ENCODE measurements at regions not wholly inside any gene's neighbourhood (a gene's known extent, or its start where the extent isn't known, plus 50 kb on each side); places are given as distances from the start of the nearest gene placed in this dataset.

DNA sequence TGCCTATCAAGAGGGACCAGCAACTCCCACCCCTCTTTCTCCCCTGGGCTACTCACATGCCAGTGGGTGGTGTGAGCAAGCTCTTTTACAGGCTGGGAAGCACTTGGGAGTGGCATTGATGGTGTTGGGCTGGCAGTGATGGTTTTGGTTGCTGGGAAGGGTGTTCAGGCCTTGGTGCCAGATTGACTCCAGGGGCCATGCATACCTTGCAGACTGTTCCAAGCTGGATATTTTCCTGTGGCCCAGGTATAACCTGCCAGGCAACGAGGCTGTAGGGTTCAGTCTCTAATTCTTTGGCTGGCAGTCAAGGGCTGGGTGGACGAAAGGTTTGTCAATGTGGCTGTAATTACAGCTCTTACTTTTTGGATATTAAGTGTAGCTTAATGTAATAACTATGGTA lies 177.3 kb downstream of the MACROH2A1 start:
- no peak overlapping the region for H3K4me3 ChIP-seq
- H3K36me3 ChIP-seq (ENCODE audit: insufficient read depth, low read length), result no peaks in the 10 kb centered on the region
- H3K9me3 ChIP-seq (ENCODE audit: low read depth, low read length), result no peaks in the 10 kb centered on the region
- no peak for DNase-seq (ENCODE audit: low read depth, low spot score)
- H3K27ac ChIP-seq, result no peak overlapping the region
- TF ChIP-seq FOXP2 (optimal IDR thresholded peaks at IDR 0.05; ENCODE audit: control extremely low read depth, extremely low read length, insufficient read depth) (no peak), EZH2 (IDR thresholded peaks at IDR 0.05) (no peak), POLR2AphosphoS5 (IDR thresholded peaks at IDR 0.05; ENCODE audit: borderline replicate concordance, low read depth, low read length) (no peak)
- H3K9ac ChIP-seq (ENCODE audit: insufficient read length), result no peak overlapping the region

DNA sequence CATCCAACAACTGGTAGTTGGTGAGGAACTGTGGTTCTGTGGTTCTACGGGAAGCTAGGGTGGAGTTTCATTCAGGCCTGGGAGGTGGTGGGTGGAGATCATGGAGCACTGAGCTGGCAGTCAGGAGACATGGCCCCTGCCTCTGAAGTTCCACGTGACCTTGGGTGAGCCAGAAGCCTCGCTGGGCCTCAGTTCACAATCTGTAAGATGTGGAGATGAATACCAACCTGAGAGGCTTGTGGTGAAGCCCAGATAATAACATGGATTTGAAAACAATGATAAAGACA lies 177.9 kb downstream of the MACROH2A1 start:
- Histone ChIP-seq H3K4me3 (no peak overlapping the region), H3K9me3 (ENCODE audit: low read depth, low read length) (no peaks in the 10 kb centered on the region), H3K9ac (ENCODE audit: insufficient read length) (no peak overlapping the region), H3K36me3 (ENCODE audit: insufficient read depth, low read length) (no peaks in the 10 kb centered on the region), H3K27ac (no peak overlapping the region)
- TF ChIP-seq EZH2 (IDR thresholded peaks at IDR 0.05), result no peak
- no peak for TF ChIP-seq FOXP2 (optimal IDR thresholded peaks at IDR 0.05; ENCODE audit: control extremely low read depth, extremely low read length, insufficient read depth)
- no peak for TF ChIP-seq POLR2AphosphoS5 (IDR thresholded peaks at IDR 0.05; ENCODE audit: borderline replicate concordance, low read depth, low read length)
- DNase-seq (ENCODE audit: low read depth, low spot score), result no peak

DNA sequence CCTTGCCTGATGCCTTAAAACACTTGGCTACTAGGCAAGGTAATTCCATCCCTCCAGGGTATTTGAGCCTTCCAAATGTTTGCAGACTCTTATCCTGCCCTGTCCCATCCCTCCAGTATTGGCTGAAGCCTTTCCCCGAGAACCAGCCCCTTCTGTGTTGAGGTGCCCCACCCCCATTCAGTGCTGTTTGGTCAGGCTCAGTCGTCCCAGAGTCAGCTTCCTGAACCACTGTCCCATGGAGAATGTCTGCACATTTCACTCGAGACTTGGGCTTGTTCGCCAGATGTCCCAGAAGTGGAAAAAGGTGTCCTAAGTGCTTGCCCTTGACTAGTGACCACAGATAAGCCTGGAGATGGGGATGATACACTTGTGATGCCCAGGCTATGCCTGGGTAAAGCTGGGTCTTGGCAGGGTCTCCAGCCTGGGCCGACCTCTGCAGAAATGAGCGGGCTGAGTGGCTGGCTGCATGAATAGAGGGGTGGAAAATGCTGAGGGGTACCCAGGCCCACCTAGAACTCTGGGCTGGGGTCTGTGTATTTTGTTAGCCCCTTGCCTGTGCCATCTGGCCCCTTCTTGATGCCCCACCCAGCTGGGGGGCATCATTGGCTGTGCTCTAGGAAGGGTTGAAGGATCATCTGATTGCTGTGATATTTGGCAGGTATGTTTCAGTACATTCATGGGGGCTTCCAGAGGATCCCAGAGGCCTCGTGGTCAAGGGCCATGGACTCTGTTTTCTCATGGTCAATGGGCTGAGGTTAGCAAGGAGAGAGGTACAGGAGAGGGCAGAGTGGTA lies 178.4 kb downstream of the MACROH2A1 start:
- Histone ChIP-seq H3K9me3 (ENCODE audit: low read depth, low read length) (no peaks in the 10 kb centered on the region), H3K9ac (ENCODE audit: insufficient read length) (no peak overlapping the region), H3K36me3 (ENCODE audit: insufficient read depth, low read length) (no peaks in the 10 kb centered on the region), H3K4me3 (no peak overlapping the region), H3K27ac (no peak overlapping the region)
- TF ChIP-seq POLR2AphosphoS5 (IDR thresholded peaks at IDR 0.05; ENCODE audit: borderline replicate concordance, low read depth, low read length) (no peak), EZH2 (IDR thresholded peaks at IDR 0.05) (no peak), FOXP2 (optimal IDR thresholded peaks at IDR 0.05; ENCODE audit: control extremely low read depth, extremely low read length, insufficient read depth) (no peak)
- no peak for DNase-seq (ENCODE audit: low read depth, low spot score)

DNA sequence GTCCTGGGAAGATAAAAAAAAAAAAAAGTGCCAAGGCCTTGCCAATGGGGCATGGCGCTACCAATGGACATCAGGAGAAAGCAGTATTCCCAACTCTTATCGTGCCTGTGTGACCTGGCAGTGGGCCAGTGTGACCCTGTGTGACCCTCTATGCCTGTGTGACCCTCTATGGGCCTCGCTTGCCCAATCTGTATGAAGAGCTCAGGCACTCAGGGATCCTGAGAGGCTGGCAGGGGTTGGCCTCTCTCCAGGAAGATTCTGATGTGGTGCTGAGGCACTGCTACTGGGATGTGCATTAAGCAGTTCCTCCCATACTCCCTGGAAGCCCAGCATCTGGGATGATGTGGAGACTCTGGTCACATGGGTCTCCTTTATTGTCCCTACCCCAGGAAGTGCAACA lies 179.2 kb downstream of the MACROH2A1 start:
- H3K36me3 ChIP-seq (ENCODE audit: insufficient read depth, low read length), result no peaks in the 10 kb centered on the region
- H3K4me3 ChIP-seq, result no peak overlapping the region
- no peaks in the 10 kb centered on the region for H3K9me3 ChIP-seq (ENCODE audit: low read depth, low read length)
- H3K9ac ChIP-seq (ENCODE audit: insufficient read length), result no peak overlapping the region
- TF ChIP-seq EZH2 (IDR thresholded peaks at IDR 0.05) (no peak), FOXP2 (optimal IDR thresholded peaks at IDR 0.05; ENCODE audit: control extremely low read depth, extremely low read length, insufficient read depth) (no peak), POLR2AphosphoS5 (IDR thresholded peaks at IDR 0.05; ENCODE audit: borderline replicate concordance, low read depth, low read length) (no peak)
- no peak overlapping the region for H3K27ac ChIP-seq
- DNase-seq (ENCODE audit: low read depth, low spot score), result no peak

DNA sequence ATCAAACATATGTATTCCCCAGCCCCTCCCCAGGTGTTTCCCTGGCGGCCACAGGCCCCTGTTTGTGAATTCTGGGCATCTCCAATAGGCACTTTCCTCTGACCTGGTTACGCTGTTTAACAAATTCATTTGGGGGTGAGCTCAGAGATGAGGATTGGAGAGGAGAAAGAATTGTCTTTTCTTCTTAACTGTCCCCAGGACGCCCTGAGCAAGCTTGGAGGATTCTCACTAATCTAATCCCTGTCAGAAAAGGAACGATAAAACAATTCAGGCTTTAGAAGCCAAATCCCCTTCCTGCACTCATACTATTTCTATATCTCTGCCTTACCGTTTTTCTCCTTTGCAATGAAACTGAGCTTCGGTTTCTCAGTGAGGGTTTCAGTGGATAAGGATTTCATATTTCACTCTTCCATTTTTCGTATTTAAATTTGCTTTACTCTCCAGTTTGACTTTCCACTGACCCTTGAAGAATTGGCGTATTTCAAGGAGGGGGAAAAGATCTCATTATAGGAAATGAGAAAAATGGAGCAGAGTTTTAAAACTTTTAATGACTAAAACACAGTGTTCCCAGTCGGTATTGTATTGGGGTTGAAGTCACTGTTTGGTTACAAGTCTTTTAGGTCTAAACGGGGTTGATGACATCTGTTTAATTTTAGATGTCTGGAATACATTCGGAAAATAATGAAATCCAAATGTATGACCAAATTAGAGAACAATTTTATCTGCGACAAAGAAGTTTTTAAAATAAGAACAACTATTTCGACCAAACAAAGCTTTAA lies 180.1 kb downstream of the MACROH2A1 start:
- Histone ChIP-seq H3K9me3 (ENCODE audit: low read depth, low read length) (no peaks in the 10 kb centered on the region), H3K4me3 (no peak overlapping the region), H3K36me3 (ENCODE audit: insufficient read depth, low read length) (no peaks in the 10 kb centered on the region), H3K27ac (no peak overlapping the region), H3K9ac (ENCODE audit: insufficient read length) (no peak overlapping the region)
- TF ChIP-seq POLR2AphosphoS5 (IDR thresholded peaks at IDR 0.05; ENCODE audit: borderline replicate concordance, low read depth, low read length), result no peak
- TF ChIP-seq EZH2 (IDR thresholded peaks at IDR 0.05), result no peak
- TF ChIP-seq FOXP2 (optimal IDR thresholded peaks at IDR 0.05; ENCODE audit: control extremely low read depth, extremely low read length, insufficient read depth), result no peak
- DNase-seq (ENCODE audit: low read depth, low spot score), result no peak

DNA sequence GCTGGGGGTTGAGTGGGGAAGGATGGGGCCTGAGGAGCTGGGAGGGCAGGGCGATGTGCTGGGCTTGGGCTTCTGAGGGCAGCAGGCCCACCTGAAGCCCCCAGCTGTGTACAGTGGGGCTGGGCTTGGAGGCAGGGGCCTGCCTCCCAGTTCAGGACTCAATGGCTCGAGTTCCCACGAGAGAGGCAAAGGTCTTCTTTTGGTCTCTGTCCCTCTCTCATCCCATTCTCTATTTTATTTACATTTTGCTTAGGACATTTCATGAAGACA lies 180.6 kb downstream of the MACROH2A1 start:
- H3K9me3 ChIP-seq (ENCODE audit: low read depth, low read length), result no peaks in the 10 kb centered on the region

DNA sequence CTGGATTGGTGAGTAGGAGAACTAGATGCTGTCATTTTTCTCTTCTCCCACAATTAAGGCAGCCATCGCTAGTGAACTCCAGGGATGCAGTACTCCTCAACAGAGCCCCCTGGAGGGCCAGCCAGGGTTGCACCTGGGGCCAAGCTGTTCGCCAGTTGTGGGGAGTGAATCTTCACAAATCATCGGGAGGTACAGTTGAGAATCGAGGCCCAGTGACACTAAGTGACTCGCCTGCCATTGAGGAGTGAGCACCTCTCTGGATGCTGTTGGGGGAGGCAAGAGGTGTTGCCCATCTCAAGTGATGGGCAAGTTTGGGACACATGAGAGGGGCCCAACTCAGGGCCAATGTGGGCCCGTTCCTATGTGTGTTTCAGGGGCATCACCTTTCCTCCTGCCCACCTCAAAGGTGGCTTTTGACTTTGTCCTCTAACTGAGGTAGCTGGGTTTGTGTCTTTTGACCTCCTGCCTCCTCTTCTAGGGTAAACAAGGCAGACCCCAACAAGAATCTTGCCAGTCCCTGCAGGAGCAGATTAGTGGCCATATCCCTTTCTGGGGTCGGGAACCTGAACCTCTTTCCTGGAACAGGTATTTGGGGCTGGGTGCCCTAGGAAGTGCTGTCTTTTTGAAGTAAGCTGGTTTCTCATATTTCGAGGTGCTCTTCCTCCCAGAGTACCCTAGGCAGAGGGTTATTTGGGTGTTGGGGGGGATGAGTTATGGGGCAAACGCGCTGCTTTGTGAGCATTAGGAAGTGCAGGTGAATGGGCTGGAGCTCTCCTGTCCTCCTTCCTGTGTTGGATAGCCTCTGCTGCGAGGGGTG lies 181.2 kb downstream of the MACROH2A1 start:
- Histone ChIP-seq H3K9me3 (ENCODE audit: low read depth, low read length) (no peaks in the 10 kb centered on the region), H3K9ac (ENCODE audit: insufficient read length) (no peak overlapping the region), H3K27ac (no peak overlapping the region), H3K4me3 (no peak overlapping the region), H3K36me3 (ENCODE audit: insufficient read depth, low read length) (no peaks in the 10 kb centered on the region)
- no peak for DNase-seq (ENCODE audit: low read depth, low spot score)
- TF ChIP-seq POLR2AphosphoS5 (IDR thresholded peaks at IDR 0.05; ENCODE audit: borderline replicate concordance, low read depth, low read length) (no peak), EZH2 (IDR thresholded peaks at IDR 0.05) (no peak), FOXP2 (optimal IDR thresholded peaks at IDR 0.05; ENCODE audit: control extremely low read depth, extremely low read length, insufficient read depth) (no peak)

More for the DNA sequence above, 180.6 kb downstream of the MACROH2A1 start:
- DNase-seq (ENCODE audit: low read depth, low spot score), result no peak
- no peaks in the 10 kb centered on the region for H3K36me3 ChIP-seq (ENCODE audit: insufficient read depth, low read length)
- H3K27ac ChIP-seq, result no peak overlapping the region
- TF ChIP-seq FOXP2 (optimal IDR thresholded peaks at IDR 0.05; ENCODE audit: control extremely low read depth, extremely low read length, insufficient read depth) (no peak), EZH2 (IDR thresholded peaks at IDR 0.05) (no peak)
- H3K4me3 ChIP-seq, result no peak overlapping the region
- no peak overlapping the region for H3K9ac ChIP-seq (ENCODE audit: insufficient read length)

Data from SK-N-MC (cell line).